Mucosa of descending colon (tissue), 3 donors: ENCODE measurements at regions not wholly inside any gene's neighbourhood (a gene's known extent, or its start where the extent isn't known, plus 50 kb on each side); places are given as distances from the start of the nearest gene placed in this dataset.
"Not testable (repeated sequence)": the region's sequence is repeated elsewhere in the genome, so short reads cannot be mapped to it uniquely, and the experiment has no call there.

ENCODE experiments used
- ATAC-seq: fragments of 200-7000 bp; cut with Tn5 transposase; one replicate; pipeline ENCODE4 v1.9.1; 2020; ENCODE audit warnings: mild to moderate bottlenecking, moderate library complexity
- DNase-seq, 3 donors: peaks; one replicate each; pipeline ENCODE4 v3.0.0-alpha.2; 2020
- H3K36me3 ChIP-seq: fragments of 200-600 bp; one replicate; pipeline ENCODE4 v1.8.0; 2021; ENCODE audit warnings: low read depth, mild to moderate bottlenecking
- H3K4me1 ChIP-seq: fragments of 200-600 bp; one replicate; pipeline ENCODE4 v1.8.0; 2021; ENCODE audit warnings: low read depth, mild to moderate bottlenecking
- H3K4me3 ChIP-seq: fragments of 200-600 bp; one replicate; pipeline ENCODE4 v1.8.0; 2021; ENCODE audit warnings: mild to moderate bottlenecking
- H3K9me3 ChIP-seq: fragments of 200-600 bp; one replicate; pipeline ENCODE4 v1.8.0; 2021; ENCODE audit warnings: mild to moderate bottlenecking
- CTCF ChIP-seq: fragments of 200-600 bp; IDR thresholded peaks from one replicate; pipeline ENCODE4 v1.8.0; 2022; ENCODE audit warnings: antibody characterized with exemption, mild to moderate bottlenecking
- intact Hi-C, 2 donors: fragments of 100-400 bp; cut with DNase I in 1 of 2; cut with micrococcal nuclease in 1 of 2; formaldehyde crosslinking; loops; one replicate each; pipeline versions ENCODE4 v1.11.0 to v1.11.1; 2022; cut with DNase I, micrococcal nuclease
- donor health status: DM: no; HTN: no; CAD: no; lungs with moderate emphysema.
- donor health status: DM: no; HTN: no; CAD: no.
- donor health status: DM: no; HTN: yes; CAD: no.

- H3K36me3 ChIP-seq, DNase-seq, intact Hi-C loops, ATAC-seq, H3K9me3 ChIP-seq, H3K4me1 ChIP-seq, H3K4me3 ChIP-seq: not testable (repeated sequence)
Observed at GRCh38 chr2:215889240-215889969, 123.9 kb downstream of the MREG start.

- intact Hi-C loops: no loop called here
- DNase-seq (no peak), ATAC-seq (no peak)
- Histone ChIP-seq H3K4me1 (no peaks in the 10 kb centered on the region), H3K4me3 (no peak overlapping the region), H3K36me3 (no peaks in the 10 kb centered on the region), H3K9me3 (no peaks in the 10 kb centered on the region)
- TF ChIP-seq CTCF: no peak
Observed at GRCh38 chr2:215888680-215889079, 124.7 kb downstream of the MREG start.

DNA sequence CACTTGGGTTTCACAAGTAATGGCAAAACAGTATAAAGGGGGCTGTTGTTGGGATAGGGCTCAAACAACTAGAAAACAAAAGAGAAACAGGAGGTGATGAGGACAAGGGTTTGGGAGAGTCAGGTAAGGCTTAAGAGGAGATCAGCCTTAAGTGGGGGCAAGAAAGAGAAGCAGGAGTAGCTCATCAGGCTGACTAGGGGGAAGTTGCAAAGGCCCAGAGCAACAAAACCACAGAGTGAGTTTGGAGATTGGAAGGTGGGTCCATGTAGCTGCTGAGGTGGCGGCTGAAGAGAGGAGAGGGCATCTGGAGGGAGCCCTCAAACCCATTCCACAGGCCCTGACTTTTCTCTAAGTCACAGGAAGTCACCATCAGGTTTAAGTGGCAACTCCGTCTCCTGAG, 126.0 kb downstream of the MREG start:
- H3K4me3 ChIP-seq: no peak overlapping the region
- DNase-seq (no peak), ATAC-seq (no peak)
- H3K4me1 ChIP-seq: no peaks in the 10 kb centered on the region
- no peak for TF ChIP-seq CTCF
- no peaks in the 10 kb centered on the region for H3K36me3 ChIP-seq
- no peaks in the 10 kb centered on the region for H3K9me3 ChIP-seq
- intact Hi-C loops: no loop called here

GRCh38 chr2:215886022-215886421, 127.3 kb downstream of the MREG start:
- Histone ChIP-seq H3K4me3 (no peak overlapping the region), H3K36me3 (no peaks in the 10 kb centered on the region), H3K4me1 (no peaks in the 10 kb centered on the region), H3K9me3 (no peaks in the 10 kb centered on the region)
- DNase-seq (no peak), ATAC-seq (no peak)
- no peak for TF ChIP-seq CTCF
- intact Hi-C loops: no loop called here

DNA sequence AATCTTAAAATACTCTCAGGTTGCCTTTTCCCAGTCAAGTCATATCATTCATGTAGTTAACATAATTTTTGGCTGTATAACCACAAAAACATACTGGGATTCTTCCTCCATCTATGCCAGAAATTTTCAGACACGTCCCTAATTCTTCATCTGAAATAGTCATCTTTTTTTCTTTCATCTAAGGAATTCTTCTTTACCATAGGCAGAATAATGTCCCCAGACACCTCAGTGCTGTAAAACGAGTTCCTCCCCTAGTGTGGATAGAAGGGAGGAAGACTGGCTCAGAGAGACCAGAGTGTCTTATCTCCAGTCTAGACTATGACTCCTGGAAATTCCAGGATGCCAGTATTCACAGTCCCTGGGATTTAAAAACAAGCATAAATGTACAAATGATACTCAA, 127.8 kb downstream of the MREG start:
- Histone ChIP-seq H3K36me3 (no peaks in the 10 kb centered on the region), H3K4me1 (no peaks in the 10 kb centered on the region), H3K4me3 (no peak overlapping the region), H3K9me3 (no peaks in the 10 kb centered on the region)
- TF ChIP-seq CTCF: no peak
- intact Hi-C loops: no loop called here
- DNase-seq (no peak), ATAC-seq (no peak)

DNA sequence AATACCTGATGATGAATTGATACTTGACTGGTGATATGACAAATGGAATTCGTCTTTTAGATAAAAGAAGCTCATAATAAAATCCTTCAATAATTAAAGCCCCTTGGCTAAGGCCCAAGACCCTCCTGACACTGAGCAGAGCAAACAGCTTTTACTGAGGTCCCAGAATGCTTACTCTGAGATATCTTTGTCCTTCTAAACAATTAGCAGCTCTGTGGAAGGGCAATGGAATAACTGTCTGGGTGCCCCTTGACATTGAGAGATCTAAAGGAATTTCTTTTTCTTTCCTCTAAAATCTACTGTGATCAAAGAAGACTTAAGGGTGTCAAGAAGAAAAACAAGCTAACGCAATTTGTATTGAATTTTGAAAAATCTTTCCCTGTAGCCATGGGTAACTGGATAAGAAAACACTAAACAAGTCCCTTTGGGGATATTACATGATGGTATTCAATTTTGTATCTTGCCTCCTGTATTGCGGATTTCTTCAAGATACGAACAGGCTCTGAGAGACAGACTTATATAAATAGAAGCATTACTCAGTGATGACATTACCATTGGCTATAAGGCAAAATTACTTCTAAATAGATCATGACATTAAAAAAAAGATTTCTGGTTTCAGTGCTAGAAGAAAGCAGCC, 128.8 kb downstream of the MREG start:
- no peaks in the 10 kb centered on the region for H3K36me3 ChIP-seq

More for the DNA sequence above, 128.8 kb downstream of the MREG start:
- no peak for ATAC-seq
- no peak for DNase-seq
- no peak for TF ChIP-seq CTCF
- Histone ChIP-seq H3K9me3 (no peaks in the 10 kb centered on the region), H3K4me3 (no peak overlapping the region), H3K4me1 (no peaks in the 10 kb centered on the region)
- intact Hi-C loops: no loop called here
